ENCODE measurements at regions not wholly inside any gene's neighbourhood (a gene's known extent, or its start where the extent isn't known, plus 50 kb on each side); places are given as distances from the start of the nearest gene placed in this dataset.

DNA sequence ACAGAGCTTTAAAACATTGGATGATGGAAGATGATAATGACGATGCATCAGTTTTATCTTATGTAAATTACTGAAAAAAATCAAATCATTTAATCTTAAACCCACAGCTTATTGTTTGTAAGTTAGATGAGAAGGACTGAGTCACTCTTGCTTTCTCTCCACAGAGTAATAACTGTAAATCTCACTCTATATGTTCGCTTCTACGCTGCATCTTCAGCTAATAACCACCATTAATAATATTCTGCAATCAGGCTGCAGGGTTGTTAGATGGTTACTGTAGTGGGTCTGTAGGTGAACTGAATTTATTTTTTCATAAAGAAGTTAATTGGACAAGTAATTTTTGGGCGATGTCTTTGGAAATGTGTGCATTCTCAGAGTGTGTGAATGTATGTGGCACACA, 260.0 kb downstream of the FAT3 start:
- no peak for DNase-seq

DNA sequence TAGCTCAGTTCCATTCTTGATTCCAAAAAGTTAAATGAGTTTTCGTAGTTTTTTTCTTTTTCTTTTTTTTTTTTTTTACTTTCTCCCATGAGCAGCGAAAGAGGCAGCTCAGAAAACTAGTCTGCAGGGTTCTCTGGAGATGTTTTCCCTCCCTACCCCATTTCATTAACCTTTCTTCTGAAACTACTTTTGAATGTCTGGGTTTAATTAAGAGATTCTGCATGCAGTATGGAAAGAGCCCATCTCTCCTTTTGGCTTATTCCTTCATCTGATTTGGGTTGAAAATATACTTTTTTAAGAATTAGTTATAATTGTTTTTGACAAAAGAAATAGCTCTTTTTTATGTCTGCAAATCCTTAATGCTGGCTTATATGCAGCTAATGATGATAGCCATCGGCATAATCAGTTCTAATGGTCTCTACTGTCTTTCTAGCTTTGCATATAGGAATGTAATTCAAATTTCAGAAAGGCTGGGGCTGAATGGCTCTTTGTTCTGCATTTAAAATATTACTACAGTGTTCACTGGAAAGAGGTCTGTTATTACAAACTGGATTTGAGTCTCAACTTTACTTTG, 265.3 kb downstream of the FAT3 start:
- no peak for DNase-seq

DNA sequence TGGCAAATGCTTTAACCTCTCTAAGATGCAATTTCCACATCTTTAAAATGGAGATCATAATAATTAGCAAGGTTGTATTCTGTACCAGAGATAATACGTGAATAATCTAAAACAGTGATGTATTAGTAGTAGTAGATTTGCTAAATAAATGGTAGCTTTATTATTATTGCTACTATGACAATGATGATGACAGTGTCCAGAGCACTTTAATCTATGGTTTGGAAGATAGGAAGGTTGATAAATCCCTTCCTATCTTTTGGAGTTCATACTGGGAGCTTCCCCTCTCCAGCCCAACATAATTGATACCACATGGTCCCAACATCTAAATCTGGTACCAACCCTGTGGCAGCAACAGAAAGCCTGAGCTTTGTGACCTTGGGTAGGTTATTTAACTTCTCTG, 267.8 kb downstream of the FAT3 start:
- DNase-seq, result no peak

DNA sequence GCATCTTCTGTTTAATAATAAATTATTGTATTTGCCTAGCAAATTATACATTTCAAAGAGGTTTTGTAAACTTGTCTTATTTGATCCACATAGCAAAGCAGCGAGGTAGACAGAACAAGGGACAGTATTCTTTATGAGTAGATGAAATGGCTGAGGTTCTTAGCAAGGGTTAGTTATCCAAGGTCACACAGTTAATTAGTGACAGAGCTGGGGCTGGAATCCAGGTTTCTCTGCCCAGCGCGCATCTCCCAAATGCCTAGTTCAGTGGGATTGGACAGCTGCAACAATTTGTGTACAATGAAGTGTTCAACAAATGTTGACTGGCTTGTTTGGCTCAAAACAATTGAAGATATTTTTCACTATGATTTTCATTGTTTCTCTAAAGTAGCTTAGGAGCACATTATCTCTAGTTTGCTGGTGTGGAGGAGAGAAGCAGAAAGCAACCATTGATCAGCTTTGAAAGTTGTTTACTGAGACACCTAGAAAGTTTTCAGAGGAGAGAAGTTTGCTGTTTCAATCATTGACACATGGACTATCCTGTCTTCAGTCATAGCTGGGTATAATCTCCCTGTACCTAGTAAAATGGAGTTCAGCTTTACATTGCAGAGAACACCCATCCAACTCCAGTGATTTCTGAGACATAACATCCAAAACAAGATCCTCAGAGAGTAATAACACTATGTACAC, 270.6 kb downstream of the FAT3 start:
- DNase-seq, result no peak

DNA sequence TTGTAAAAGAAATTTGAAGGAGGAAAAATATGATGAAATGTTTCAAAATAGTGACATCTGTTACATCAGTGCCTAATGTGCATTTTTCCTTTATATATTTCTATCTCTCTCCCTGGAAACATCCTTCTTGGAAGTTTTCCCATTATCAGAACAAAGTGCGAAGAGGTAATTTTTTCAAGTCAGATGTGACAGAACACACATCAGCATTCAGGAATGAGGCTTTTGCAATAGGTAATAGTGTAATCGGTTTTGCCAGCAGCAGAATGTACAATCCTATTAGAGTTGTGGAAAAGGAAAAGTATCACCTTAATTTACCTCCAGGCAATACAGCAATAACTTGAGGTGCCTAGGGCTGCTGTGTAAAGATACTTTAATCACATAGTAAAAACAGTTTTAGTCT, 275.8 kb downstream of the FAT3 start:
- DNase-seq, result no peak

DNA sequence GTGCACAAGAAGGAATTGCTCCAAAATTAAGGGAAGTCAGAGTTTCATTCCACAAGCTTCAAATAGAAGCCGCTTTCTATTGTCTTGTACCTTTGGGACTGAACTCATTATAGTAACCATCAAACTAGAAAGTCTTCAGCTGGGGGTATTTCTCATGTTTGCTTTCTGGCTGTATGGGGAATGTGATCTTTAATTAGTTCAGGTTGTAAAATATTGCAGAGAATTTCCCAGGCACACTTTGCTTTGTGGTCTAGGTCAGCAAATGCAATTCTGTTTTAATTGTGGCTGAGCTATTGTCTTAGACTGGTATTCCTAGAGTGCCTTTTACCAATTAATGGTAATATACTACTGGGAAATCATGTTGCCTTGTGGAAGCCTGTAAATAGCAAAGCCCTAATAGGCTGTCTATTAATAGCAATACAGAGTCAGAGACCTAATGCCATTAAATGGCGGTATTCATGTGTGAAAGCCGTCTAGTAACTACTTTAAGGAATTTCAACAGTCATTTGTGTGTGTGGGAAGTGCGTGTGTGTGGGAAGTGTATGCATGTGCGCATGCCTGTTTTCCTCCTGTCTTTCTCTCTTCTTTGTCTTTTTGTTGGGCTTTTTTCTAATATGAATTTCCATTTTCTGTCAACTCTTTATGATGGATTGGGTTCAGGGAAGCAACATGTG, 276.6 kb downstream of the FAT3 start:
- no peak for DNase-seq

DNA sequence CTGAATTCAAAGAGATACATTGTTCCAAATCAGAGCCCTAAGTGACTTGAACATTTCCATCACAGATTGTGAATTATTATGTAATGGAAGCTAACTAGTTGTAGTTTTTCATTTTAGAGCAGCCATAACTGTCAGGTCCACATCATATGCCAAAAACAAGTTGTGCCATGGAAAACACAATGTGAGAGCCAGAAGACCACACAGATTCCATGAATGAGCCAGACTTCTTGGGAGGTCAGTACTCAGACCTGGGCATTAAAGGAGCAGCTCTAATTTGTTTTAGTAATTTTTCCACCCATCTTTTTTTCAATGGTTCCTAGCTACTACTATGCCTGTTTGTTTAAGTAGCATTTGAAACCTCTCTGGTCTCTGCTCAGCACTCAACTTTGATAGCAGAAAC, 279.4 kb downstream of the FAT3 start:
- DNase-seq, result no peak

DNA sequence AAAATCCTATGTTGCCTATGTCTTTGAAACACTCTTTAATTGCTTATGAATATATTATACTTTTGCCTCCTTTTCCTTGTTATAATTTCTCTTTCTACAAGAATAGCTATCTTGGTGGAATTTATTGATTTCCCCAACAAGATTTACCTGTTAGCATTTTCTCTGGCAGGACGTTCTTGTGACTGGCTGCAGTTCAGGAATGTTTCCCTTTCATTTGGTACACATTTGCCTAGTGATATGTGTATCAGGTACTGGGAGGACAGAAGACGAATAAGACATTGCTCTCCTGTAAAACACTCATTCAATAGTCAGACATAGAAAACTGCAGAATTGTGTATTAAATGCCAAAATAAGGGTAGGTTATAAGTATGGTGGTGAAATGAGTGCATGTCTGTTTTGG, 279.9 kb downstream of the FAT3 start:
- no peak for DNase-seq

DNA sequence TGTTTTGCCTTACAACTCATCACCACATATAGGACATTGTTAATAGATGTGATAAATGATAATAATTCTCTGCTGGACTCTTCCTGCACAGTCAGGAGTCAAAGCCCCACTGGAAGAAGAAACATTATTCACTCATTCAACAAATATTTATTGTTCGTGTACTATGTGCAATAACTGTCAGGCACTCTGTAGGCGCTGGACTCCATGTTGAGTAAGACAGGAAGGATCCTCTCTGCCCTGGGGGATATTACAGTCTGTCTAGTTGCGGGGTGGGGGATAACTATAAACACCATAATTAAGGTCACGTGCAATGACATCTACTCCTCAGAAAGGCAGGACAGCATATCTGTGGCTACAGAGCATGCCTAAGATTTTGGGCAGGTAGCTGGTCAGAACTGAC, 281.1 kb downstream of the FAT3 start:
- DNase-seq, result no peak

DNA sequence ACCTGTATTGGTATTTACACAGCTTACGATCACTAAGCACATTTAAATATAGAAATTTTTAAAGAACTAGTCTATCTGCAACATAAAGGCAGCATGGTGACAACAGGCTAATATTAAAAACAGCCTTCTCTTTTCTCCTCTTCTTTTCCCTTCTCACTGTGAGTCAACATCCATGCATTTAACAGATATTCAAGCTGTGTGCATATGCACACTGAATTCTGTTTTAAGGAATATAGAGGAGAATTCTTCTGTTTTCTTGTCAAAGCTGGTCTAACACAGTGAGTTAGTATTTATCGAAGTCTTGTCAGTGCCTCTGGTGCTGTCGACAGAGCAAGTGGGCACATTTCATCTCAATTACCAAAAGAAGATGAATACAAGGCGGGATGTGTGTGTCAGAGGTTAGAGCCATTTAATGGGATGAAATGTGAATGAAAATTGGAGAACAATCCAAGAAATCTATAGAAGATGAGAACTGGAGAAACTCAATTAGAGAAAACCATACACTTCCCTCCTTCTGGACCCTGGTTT, 282.3 kb downstream of the FAT3 start:
- DNase-seq, result no peak

DNA sequence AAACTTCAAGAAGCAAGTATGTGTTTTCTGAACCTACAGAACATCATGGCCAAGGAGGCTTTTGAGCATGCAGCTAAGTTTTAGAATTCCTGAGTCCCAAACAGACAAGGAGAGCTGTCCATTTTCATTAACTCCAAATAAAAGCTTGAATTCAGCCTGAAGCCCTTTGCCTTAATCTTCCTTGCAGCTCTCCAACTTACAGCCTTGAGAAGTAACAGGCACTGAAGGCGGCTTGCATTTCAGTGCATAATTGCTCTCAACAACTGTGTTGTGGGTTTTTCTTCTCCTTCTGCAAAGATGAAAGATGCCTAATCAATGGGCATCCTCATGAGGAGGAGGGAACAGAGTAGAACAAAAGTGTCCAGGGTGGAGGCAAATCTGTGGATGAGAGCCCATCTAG, 286.0 kb downstream of the FAT3 start:
- DNase-seq, result no peak

DNA sequence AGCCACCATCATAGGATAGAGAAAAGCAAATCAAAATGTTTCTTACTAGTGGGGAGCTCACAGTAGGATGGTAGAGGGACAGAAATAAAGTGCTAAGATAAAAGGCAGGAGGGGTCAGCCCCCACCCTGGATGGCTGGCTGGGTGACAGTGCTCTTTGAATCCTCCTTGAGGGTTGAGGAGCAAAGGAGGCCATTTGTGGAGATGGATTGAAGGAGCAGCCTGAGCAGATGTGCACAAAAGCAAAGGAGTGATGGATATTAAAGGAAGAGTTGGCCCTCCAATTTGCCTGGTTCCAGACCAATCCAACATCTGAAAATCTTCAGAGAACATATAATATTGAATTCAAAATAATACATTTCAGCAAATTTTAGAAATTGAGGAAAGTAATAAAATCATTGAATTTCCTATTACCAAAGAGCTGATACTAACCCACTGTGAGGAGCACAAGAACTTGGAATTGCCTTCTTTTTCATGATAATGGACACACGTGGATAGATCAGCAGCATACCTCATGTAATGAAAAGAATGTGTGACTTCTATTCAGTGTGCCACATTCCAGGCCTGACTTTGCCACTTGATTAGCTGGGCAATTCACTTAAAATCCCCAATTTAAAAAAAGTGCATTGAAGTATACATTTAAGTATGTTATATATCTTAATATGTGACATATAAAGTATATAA, 287.0 kb downstream of the FAT3 start:
- DNase-seq, result no peak

DNA sequence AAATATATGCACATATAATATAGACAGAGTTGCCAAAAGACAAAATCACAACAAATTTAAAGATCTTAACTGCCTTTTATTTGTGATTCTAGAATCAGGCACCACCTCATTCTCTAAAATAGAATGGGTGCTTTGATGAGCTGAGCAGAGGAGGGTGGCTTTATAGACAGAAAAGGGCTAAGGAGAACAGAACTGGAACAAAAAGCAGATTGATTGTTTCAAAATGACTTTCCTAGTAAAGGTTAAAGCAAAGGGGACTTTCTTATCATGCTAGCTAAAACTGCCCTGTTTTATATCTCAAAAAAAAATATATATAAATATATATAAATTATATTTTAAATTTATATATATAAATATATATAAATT, 287.6 kb downstream of the FAT3 start:
- no peak for DNase-seq

DNA sequence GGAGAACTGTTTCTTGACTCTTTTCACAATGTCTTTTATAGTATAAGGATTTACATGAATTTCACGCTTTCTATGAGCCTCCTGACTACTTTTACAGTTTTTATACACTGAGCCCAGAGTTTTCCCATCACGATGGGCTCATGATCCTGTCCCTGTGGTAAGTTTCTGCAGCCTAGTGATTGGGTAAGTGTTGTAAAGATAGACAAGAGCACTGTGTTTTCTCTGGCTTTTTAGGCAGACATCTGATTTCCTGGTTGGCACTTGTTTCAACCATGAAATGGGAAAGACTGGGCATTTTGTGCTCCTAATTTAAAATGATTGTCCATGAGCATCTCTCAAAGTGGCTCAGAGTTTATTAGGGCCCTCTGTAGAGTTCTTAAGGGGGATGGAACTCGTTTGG, 299.0 kb downstream of the FAT3 start:
- no peak for DNase-seq

DNA sequence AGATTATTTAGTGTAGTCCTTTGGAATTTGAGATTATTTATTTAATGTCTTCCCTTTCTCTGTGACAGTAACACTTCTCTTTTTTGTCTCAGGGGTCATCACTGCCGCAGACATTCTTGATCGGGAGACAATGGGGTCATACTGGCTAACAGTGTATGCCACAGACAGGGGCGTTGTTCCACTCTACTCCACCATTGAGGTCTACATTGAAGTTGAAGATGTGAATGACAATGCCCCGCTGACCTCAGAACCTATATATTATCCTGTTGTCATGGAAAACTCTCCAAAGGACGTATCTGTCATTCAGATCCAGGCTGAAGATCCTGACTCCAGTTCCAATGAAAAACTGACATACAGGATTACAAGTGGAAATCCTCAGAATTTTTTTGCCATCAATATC, 299.9 kb downstream of the FAT3 start:
- DNase-seq, result no peak

DNA sequence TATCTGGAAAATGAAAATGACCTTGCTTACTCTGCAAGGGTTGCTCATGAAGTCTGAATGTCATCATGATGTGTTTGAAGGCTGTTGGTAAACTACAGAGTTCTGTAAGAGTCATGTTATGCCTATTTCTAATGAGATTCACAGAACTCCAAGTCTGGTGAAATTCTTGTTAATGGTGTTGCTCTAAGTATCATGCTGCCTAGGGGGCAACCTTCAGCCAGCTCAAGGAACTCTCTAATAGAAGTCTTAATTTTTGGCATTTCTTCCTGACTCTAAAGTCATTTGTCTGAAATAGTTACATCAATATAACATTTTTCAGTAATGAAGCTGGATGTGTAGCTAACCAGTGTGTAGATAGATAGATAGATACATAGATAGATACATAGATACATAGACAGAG, 302.8 kb downstream of the FAT3 start:
- DNase-seq, result no peak

DNA sequence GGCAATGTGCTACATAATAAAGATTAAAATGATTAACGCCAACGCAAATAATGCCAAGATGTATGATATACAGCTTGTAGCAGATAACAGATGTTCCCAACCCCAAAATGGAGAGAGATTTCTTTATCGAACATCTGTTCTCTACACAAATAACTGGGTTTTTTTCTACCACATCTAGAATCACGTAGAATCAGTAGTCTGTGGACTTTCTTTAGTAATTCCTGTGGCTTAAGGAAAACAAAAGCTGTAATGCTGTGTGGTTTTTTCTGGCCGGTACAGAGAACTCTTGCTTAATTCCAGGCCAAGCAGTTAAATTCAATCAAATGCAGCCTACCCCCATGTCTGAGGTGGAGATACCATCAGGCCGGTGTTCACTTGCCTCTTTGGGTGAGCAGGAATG, 303.4 kb downstream of the FAT3 start:
- DNase-seq, result no peak

DNA sequence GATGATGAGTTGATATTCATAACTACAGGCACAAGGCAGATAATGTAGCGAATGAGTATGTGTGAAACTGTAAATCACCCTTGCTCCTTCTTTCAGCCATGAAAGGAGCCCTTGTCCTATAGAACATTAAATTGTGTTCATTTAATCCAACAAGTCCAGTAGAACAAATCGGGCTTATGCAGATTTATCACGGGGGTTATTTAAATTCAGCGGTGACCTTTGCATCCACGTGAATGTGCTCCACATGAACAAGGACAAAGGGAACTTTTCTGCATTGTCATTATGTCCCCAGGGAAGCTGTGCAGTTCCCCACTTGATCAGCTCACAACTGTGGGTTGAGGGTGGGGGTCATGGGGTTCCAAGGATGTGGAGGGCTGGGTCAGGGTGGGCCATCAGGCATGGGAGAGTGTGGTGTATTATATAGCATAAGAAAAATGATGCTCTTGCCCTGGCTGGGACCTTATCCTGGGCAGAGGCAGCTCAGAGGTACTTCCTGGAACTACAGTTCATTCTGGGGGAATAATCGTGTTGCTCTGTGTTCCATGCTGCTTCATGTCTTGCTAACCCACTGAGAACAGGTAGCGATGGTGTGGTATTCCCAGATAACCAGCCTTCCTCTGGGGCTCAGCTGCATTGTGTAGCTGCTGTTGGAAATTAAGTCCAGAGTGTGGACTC, 306.6 kb downstream of the FAT3 start:
- no peak for DNase-seq

DNA sequence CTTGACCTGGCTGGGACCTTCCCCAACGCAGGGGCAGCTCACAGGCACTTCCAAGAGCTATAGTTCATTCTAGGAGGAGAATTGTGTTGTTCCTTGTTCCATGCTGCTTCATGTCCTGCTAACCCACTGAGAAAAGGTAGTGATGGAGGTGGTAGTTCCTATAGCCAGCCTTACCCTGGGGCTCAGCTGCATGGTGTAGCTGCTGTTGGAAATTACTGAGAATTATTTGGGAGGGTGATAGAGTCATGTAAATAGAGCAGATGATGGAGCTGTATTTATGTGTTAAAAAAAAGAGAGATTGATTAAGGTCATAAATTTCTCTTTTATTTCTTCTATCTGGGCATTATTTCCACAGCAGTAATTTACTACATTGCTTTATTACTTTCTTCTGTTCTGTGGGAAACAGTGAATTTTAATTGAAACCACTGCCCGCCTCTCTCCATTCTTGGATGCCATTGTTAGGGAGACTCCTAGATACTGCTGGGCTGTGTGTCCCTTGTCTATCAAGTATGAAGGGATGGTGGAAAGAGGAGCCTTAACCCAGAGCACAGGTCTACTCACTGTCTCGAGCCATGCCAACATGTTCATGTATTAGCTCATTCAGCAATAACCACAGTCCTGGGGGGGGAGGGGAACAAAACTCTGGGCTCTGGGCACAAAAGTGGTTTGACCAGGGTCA, 309.2 kb downstream of the FAT3 start:
- no peak for DNase-seq

DNA sequence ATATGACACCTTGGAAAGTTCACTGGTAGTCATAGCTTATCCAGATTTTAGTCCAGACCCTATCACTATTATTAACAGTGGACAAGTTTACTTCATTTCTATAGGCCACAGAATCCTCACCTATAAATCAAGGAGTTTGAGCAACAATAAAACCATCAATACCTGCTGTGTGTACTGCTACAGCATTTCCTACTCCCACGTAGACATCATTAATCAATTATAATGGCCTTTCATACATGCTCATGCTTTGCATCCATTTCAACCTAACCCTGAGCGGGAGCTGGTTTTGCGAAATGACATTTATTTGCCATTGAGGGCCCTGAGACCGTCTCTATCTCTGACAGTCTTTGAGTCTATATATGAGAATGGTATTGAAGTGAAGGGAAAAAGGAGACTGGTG, 312.3 kb downstream of the FAT3 start:
- DNase-seq, result no peak

DNA sequence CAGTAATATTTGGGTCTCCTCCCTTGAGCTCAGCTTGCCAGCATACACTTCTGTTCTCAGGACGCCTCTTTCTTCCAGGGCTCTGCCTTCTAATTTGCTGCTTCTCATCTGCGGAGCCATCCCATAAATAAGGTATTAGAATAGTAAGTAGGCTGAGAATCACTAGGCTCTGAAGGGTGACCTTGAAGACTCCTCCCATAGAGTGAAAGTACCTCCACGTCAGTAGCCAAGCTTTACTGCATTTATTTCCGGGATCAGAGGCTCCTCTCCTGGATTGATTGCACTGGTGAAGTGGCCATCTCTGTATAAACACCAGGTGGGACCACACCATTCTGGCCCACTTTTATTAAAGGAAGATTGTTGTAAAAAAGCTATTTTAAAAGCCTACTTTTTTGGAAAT, 315.5 kb downstream of the FAT3 start:
- no peak for DNase-seq

DNA sequence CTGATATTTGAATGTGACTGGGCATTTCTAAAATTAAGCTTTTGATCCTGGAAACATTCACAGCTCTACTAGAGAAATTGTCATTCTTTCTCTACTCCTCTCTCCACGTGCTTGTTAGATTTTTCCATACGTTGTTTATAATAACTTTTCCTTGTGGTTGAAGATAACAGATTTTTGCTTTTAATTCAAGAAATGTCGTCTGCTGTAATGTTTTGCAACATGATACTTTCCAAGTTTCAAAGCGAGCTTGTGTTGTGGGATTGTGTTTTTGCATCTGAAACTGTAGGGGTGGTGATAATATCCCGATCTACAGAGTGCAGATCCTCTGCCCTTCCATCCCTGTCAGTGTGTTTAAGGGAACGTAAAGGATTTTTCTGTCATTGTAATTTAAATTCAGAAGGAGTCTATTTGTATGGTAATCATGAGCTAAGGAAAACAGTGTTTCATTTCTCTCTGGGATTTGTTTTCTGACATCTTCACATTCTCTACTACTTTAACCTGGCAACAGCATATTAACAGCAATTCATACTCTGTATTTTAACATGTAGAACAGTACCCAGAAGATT, 321.4 kb downstream of the FAT3 start:
- no peak for DNase-seq

All from hippocampal formation (tissue), 2 donors.